NCI-H82 treated with DMSO at 0.1 percent for 48 hours (cell line): ENCODE measurements at regions not wholly inside any gene's neighbourhood (a gene's known extent, or its start where the extent isn't known, plus 50 kb on each side); places are given as distances from the start of the nearest gene placed in this dataset.
A peak's percentile ranks its signal among the peaks of the same experiment; 100 is the strongest.
"Not testable (repeated sequence)": the region's sequence is repeated elsewhere in the genome, so short reads cannot be mapped to it uniquely, and the experiment has no call there.

ENCODE experiments used
- DNase-seq: peaks from one replicate; lab custom pipeline; 2025; ENCODE audit not compliant: unreplicated experiment; lab: John Stamatoyannopoulos, UW

- DNase-seq: peak; percentile 91
Measured at GRCh38 chr6:94953867-94954631, 623.3 kb upstream of the MANEA start.

DNA sequence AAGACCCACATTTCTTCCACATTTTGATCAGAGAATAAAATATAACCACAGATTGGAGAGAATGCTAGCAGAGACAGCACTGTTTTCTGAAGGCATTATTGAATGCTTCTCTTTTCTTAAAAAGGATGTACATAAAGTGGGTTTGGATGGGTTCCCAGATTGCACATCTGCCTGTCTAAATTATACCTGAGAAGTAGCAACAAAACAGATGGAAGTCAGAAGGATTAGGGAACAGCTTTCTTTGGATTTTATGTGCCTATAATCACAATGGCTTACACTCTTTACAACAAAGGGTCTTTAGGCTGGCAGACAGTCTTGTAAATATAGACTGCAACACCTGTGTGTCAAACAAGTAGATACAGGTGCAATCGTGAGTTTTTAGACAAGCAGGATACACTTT, 622.2 kb upstream of the MANEA start:
- DNase-seq: peak; percentile 92

- peak; percentile 72 for DNase-seq
Measured at GRCh38 chr6:94956910-94957309, 620.4 kb upstream of the MANEA start.

- DNase-seq: not testable (repeated sequence)
Measured at GRCh38 chr6:94964703-94965102, 612.6 kb upstream of the MANEA start.

GRCh38 chr6:94988701-94989100, 588.6 kb upstream of the MANEA start:
- DNase-seq: no peak

DNA sequence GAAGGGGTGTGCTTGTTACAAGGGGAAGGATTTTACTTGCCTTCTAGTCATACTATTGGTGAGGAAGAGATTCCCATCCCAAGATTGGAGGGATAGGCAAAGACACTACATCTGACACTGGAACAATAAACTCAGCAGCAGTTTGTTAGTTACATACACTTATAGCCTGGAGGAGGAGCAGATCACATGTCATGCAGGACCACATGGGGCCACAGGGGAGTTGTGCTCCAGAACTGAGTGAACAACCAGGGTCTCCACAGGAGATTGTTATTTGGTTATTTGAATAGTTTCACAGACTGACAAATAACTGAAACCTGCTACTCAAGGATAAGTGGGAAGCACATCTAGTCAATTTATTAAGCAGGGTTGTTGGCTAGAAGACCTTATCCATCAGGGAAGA, 559.4 kb upstream of the MANEA start:
- no peak for DNase-seq
